ENCODE measurements at regions not wholly inside any gene's neighbourhood (a gene's known extent, or its start where the extent isn't known, plus 50 kb on each side); places are given as distances from the start of the nearest gene placed in this dataset.

- dilution Hi-C loops (cut with MboI; ENCODE audit: extremely low pct_ligation_motif_present, low sequenced_read_pairs) = no loop called here
- ChIA-PET POLR2A (interaction anchor here (0.7 kb wide), 1 partner anchor 85 kb away, joined by 3 read pairs; no protein-coding TSS in a partner anchor), CTCF (no interaction called here)
- no TSS peak for BruUV-seq (replicated peaks)
- H3K9me3 ChIP-seq (replicated peaks; ENCODE audit: control insufficient read depth, insufficient read depth, low read length) = no peaks in the 10 kb centered on the region
- H3K27ac ChIP-seq (ENCODE audit: insufficient read depth, low read depth, low read length) = no peak overlapping the region
- FAIRE-seq (no peak), DNase-seq (ENCODE audit: low read depth, low spot score) (no peak)
- H4K20me1 ChIP-seq (replicated peaks; ENCODE audit: control insufficient read depth, extremely low read depth, insufficient read depth, low read length) = no peaks in the 10 kb centered on the region
- H3K9me1 ChIP-seq (replicated peaks; ENCODE audit: control insufficient read depth, extremely low read depth, insufficient read depth, low read length) = no peaks in the 10 kb centered on the region
- intact Hi-C loops (cut with micrococcal nuclease) = no loop called here
- no peaks in the 10 kb centered on the region for H3K36me3 ChIP-seq (ENCODE audit: control insufficient read depth in 2 of 2, extremely low read depth in 1 of 2, insufficient read depth in 2 of 2, low read length in 2 of 2)
- H3K9ac ChIP-seq (replicated peaks; ENCODE audit: extremely low read depth, insufficient read depth, low read length) = no peak overlapping the region
- no peaks in the 10 kb centered on the region for H3K4me1 ChIP-seq (ENCODE audit: control insufficient read depth, extremely low read depth, insufficient read depth, low read length)
- H3K79me2 ChIP-seq (ENCODE audit: control insufficient read depth, insufficient read depth, low read length) = no peaks in the 10 kb centered on the region
- no peaks in the 10 kb centered on the region for H3K27me3 ChIP-seq (ENCODE audit: control insufficient read depth in 2 of 2, insufficient read depth in 2 of 2, low read length in 2 of 2)
- no peak overlapping the region for H3K4me2 ChIP-seq (ENCODE audit: insufficient read depth, low read length)
- H2AFZ ChIP-seq (ENCODE audit: low read depth, low read length) = no peak overlapping the region
- no peak overlapping the region for H3K4me3 ChIP-seq (replicated peaks in 1 of 3; ENCODE audit: insufficient read depth in 1 of 3, low read depth in 1 of 3, low read length in 3 of 3)
- TF ChIP-seq POLR2AphosphoS5 (IDR thresholded peaks at IDR 0.05; ENCODE audit: insufficient read depth, low read depth, low read length) (no peak), MAX (IDR thresholded peaks at IDR 0.05; ENCODE audit: insufficient read depth, insufficient read length) (no peak), JUN (IDR thresholded peaks at IDR 0.05; ENCODE audit: borderline replicate concordance, insufficient read depth, insufficient read length, low read depth) (no peak), GATA2 (IDR thresholded peaks at IDR 0.05; ENCODE audit: insufficient read depth, insufficient read length, low read depth, low read length) (no peak), EZH2 (IDR thresholded peaks at IDR 0.05; ENCODE audit: borderline replicate concordance, low read depth, low read length, severe bottlenecking) (no peak), POLR2A (IDR thresholded peaks at IDR 0.05; ENCODE audit: low read depth, low read length) (no peak), FOS (IDR thresholded peaks at IDR 0.05; ENCODE audit: borderline replicate concordance, insufficient read depth, low read length) (no peak), MYC (IDR thresholded peaks at IDR 0.05; ENCODE audit: low read depth, low read length) (no peak), CTCF (IDR thresholded peaks at IDR 0.05; ENCODE audit: extremely low read depth in 1 of 2, insufficient read depth in 1 of 2, low read depth in 1 of 2, low read length in 2 of 2) (no peak)
These were observed 79.2 kb upstream of the BACH2 start for GRCh38 chr6:90375681-90376439.

Data from endothelial cell of umbilical vein (primary cell).